ENCODE measurements at regions not wholly inside any gene's neighbourhood (a gene's known extent, or its start where the extent isn't known, plus 50 kb on each side); places are given as distances from the start of the nearest gene placed in this dataset.

GRCh38 chr6:74519163-74519562, 686.7 kb downstream of the COL12A1 start:
- TF ChIP-seq CTCF (IDR thresholded peaks at IDR 0.05 in 4 of 5, conservative IDR thresholded peaks at IDR 0.05 in 1 of 5) (no peak), POLR2A (IDR thresholded peaks at IDR 0.05) (no peak)
